HUES6 (cell line): ENCODE measurements at regions not wholly inside any gene's neighbourhood (a gene's known extent, or its start where the extent isn't known, plus 50 kb on each side); places are given as distances from the start of the nearest gene placed in this dataset.

Experiments used
- H3K27ac ChIP-seq: 2 replicates; pipeline ENCODE4 v1.7.0; 2013; ENCODE audit warnings: low read depth, mild to moderate bottlenecking, low read length, inconsistent platforms
- H3K27me3 ChIP-seq: 2 replicates; pipeline ENCODE4 v1.6.1; 2013; ENCODE audit warnings: low read length; ENCODE audit not compliant: control insufficient read depth, insufficient read depth
- H3K36me3 ChIP-seq: 2 replicates; pipeline ENCODE4 v1.6.1; 2013; ENCODE audit warnings: low read length; ENCODE audit not compliant: control insufficient read depth, insufficient read depth
- H3K4me1 ChIP-seq: 2 replicates; pipeline ENCODE4 v1.6.1; 2013; ENCODE audit warnings: low read length; ENCODE audit not compliant: control insufficient read depth, insufficient read depth
- H3K4me3 ChIP-seq: 2 replicates; pipeline ENCODE4 v1.5.1; 2013; ENCODE audit warnings: low read depth, low read length
- H3K9ac ChIP-seq: one replicate; pipeline ENCODE4 v1.6.1; 2013; ENCODE audit warnings: mild to moderate bottlenecking, low read length
- H3K9me3 ChIP-seq: 2 replicates; pipeline ENCODE4 v1.6.1; 2013; ENCODE audit warnings: low read depth, low read length; ENCODE audit not compliant: control insufficient read depth, insufficient read depth

- H3K9ac ChIP-seq: no peak overlapping the region
- no peaks in the 10 kb centered on the region for H3K4me1 ChIP-seq
- H3K4me3 ChIP-seq: no peak overlapping the region
- no peaks in the 10 kb centered on the region for H3K9me3 ChIP-seq
- no peaks in the 10 kb centered on the region for H3K36me3 ChIP-seq
- H3K27ac ChIP-seq: no peak overlapping the region
- no peaks in the 10 kb centered on the region for H3K27me3 ChIP-seq
Observed at GRCh38 chr7:79681454-79681853, 228.0 kb upstream of the MAGI2 start.

- H3K4me1 ChIP-seq: no peaks in the 10 kb centered on the region
- H3K27me3 ChIP-seq: no peaks in the 10 kb centered on the region
- H3K9me3 ChIP-seq: peaks cover 14% of the 10 kb centered on the region
- no peak overlapping the region for H3K27ac ChIP-seq
- H3K9ac ChIP-seq: no peak overlapping the region
- no peaks in the 10 kb centered on the region for H3K36me3 ChIP-seq
- no peak overlapping the region for H3K4me3 ChIP-seq
Observed at GRCh38 chr7:79673969-79674368, 220.5 kb upstream of the MAGI2 start.

GRCh38 chr7:79673421-79673820 is 220.0 kb upstream of the MAGI2 start:
- Histone ChIP-seq H3K4me1 (no peaks in the 10 kb centered on the region), H3K4me3 (no peak overlapping the region), H3K27ac (no peak overlapping the region), H3K9me3 (peaks cover 16% of the 10 kb centered on the region), H3K9ac (no peak overlapping the region), H3K27me3 (no peaks in the 10 kb centered on the region), H3K36me3 (no peaks in the 10 kb centered on the region)

- Histone ChIP-seq H3K9ac (no peak overlapping the region), H3K27me3 (peaks cover 25% of the 10 kb centered on the region), H3K4me1 (no peaks in the 10 kb centered on the region), H3K4me3 (no peak overlapping the region), H3K9me3 (peaks cover 16% of the 10 kb centered on the region), H3K36me3 (no peaks in the 10 kb centered on the region), H3K27ac (no peak overlapping the region)
Observed at GRCh38 chr7:79668292-79668691, 214.8 kb upstream of the MAGI2 start.

GRCh38 chr7:79666472-79666871 is 213.0 kb upstream of the MAGI2 start:
- peaks cover 25% of the 10 kb centered on the region for H3K27me3 ChIP-seq
- no peak overlapping the region for H3K27ac ChIP-seq
- H3K4me1 ChIP-seq: no peaks in the 10 kb centered on the region
- no peak overlapping the region for H3K4me3 ChIP-seq
- peaks cover 16% of the 10 kb centered on the region for H3K9me3 ChIP-seq
- H3K36me3 ChIP-seq: no peaks in the 10 kb centered on the region
- no peak overlapping the region for H3K9ac ChIP-seq

- Histone ChIP-seq H3K27ac (no peak overlapping the region), H3K9me3 (peaks cover 6% of the 10 kb centered on the region), H3K4me3 (no peak overlapping the region), H3K4me1 (no peaks in the 10 kb centered on the region), H3K36me3 (no peaks in the 10 kb centered on the region), H3K9ac (no peak overlapping the region), H3K27me3 (peaks cover 25% of the 10 kb centered on the region)
Observed at GRCh38 chr7:79664884-79665676, 211.6 kb upstream of the MAGI2 start.

GRCh38 chr7:79658304-79658703 is 204.8 kb upstream of the MAGI2 start:
- Histone ChIP-seq H3K27ac (no peak overlapping the region), H3K9me3 (no peaks in the 10 kb centered on the region), H3K36me3 (no peaks in the 10 kb centered on the region), H3K4me3 (no peak overlapping the region), H3K4me1 (no peaks in the 10 kb centered on the region), H3K27me3 (no peaks in the 10 kb centered on the region), H3K9ac (no peak overlapping the region)

GRCh38 chr7:79653136-79653631 is 199.7 kb upstream of the MAGI2 start:
- Histone ChIP-seq H3K4me1 (no peaks in the 10 kb centered on the region), H3K36me3 (no peaks in the 10 kb centered on the region), H3K9me3 (no peaks in the 10 kb centered on the region), H3K4me3 (no peak overlapping the region), H3K27me3 (peaks cover 3% of the 10 kb centered on the region; the same call in 1 of the 2 replicates), H3K9ac (no peak overlapping the region), H3K27ac (no peak overlapping the region)

GRCh38 chr7:79652619-79653018 is 199.2 kb upstream of the MAGI2 start:
- no peak overlapping the region for H3K9ac ChIP-seq
- no peaks in the 10 kb centered on the region for H3K36me3 ChIP-seq
- H3K27me3 ChIP-seq: peaks cover 9% of the 10 kb centered on the region; the same call in 1 of the 2 replicates
- H3K4me1 ChIP-seq: no peaks in the 10 kb centered on the region
- no peak overlapping the region for H3K4me3 ChIP-seq
- H3K9me3 ChIP-seq: no peaks in the 10 kb centered on the region
- H3K27ac ChIP-seq: no peak overlapping the region

- Histone ChIP-seq H3K4me3 (no peak overlapping the region), H3K4me1 (0 out of 2 replicates have a peak, but pooled peaks cover 8% of the 10 kb centered on the region), H3K36me3 (no peaks in the 10 kb centered on the region), H3K27ac (no peak overlapping the region), H3K27me3 (peaks cover 35% of the 10 kb centered on the region), H3K9ac (no peak overlapping the region), H3K9me3 (no peaks in the 10 kb centered on the region)
Observed at GRCh38 chr7:79647711-79648110, 194.2 kb upstream of the MAGI2 start.

- Histone ChIP-seq H3K9ac (no peak overlapping the region), H3K27me3 (peaks cover 35% of the 10 kb centered on the region), H3K9me3 (no peaks in the 10 kb centered on the region), H3K36me3 (no peaks in the 10 kb centered on the region), H3K4me1 (0 out of 2 replicates have a peak, but pooled peaks cover 8% of the 10 kb centered on the region), H3K27ac (no peak overlapping the region), H3K4me3 (no peak overlapping the region)
Observed at GRCh38 chr7:79646278-79646677, 192.8 kb upstream of the MAGI2 start.
